ENCODE measurements at regions not wholly inside any gene's neighbourhood (a gene's known extent, or its start where the extent isn't known, plus 50 kb on each side); places are given as distances from the start of the nearest gene placed in this dataset.

- Mint-ChIP-seq H3K27me3 (no peaks in the 10 kb centered on the region), H3K27ac (no peak overlapping the region), H3K36me3 (no peaks in the 10 kb centered on the region), H3K4me1 (no peaks in the 10 kb centered on the region), H3K9me3 (no peaks in the 10 kb centered on the region), H3K4me3 (no peak overlapping the region)
- ATAC-seq: no peak
Measured at GRCh38 chr13:105168295-105168694, 1367.2 kb downstream of the EFNB2 start.

DNA sequence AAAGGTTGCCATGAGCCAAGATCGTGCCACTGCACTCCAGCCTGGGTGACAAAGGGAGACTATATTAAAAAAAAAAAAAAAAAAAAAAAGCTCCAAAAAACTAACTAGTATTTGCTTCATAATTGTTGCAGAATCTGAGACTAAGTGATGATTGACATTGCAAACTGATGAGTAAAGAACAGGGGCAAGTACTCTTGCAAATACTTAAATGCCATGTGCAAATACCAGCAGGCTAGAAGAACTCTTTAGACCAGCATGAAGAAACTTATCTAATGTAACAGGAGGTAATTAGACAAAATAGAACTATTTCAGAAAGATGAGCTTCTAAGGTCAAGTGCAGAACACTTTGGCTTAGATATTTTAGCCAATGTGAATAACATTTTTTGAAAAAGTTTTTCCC lies 1368.1 kb downstream of the EFNB2 start:
- Mint-ChIP-seq H3K27me3 (no peaks in the 10 kb centered on the region), H3K4me1 (no peaks in the 10 kb centered on the region), H3K36me3 (no peaks in the 10 kb centered on the region), H3K4me3 (no peak overlapping the region), H3K9me3 (no peaks in the 10 kb centered on the region), H3K27ac (no peak overlapping the region)
- ATAC-seq: no peak

DNA sequence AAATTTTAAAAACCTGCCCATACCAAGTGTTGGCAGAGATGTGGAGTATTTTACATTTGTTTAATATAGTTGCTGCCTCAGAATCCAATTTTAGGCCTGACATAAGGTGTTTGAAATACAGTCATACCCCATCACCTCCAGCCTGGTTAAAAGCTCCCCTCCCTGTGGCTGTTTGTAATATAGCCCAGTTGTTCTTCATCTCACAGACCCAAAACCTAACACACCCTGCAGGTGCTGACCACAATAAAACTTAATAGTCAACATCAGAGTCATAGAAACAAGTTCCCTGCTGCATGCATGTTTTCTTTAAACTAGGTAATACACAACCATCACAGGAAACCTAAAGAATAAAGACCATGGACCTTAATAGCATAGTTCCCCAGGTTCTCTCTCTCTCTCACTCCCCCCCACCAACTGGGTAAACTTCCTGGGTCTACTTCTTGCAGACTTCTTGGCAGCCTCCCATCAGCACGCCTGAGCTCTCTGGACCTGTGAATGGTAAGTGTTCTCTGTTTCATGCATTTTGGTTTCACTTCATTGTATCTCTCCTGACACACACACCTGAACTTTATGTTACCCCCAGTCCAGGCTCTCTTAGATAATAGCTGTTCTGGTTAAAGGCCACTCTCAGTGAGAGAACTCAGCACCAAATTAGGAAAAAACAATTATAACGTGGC lies 1369.9 kb downstream of the EFNB2 start:
- H3K27ac Mint-ChIP-seq: no peak overlapping the region
- no peaks in the 10 kb centered on the region for H3K36me3 Mint-ChIP-seq
- no peak overlapping the region for H3K4me3 Mint-ChIP-seq
- H3K27me3 Mint-ChIP-seq: peaks cover 12% of the 10 kb centered on the region
- no peaks in the 10 kb centered on the region for H3K4me1 Mint-ChIP-seq
- no peak for ATAC-seq
- H3K9me3 Mint-ChIP-seq: no peaks in the 10 kb centered on the region

DNA sequence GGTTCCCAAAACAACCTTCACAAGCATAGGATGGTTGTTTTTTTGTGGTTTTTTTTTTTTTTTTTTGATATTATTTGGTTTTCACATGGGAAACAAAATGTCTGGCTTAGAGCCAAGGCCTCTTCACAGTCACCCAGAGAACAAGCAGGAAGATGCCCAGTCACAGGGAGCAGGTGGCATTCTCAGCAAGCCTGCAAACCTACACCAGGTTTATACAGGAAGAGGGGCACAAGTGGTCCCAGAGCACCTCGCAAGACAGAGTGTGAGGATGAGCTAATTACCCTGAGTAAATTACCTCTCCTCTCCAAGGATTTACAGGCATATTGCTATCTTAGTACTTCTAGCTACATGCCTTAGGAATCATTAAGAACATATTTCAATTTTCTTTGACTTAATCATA lies 1375.6 kb downstream of the EFNB2 start:
- H3K36me3 Mint-ChIP-seq: no peaks in the 10 kb centered on the region
- H3K27me3 Mint-ChIP-seq: peaks cover 12% of the 10 kb centered on the region
- H3K9me3 Mint-ChIP-seq: no peaks in the 10 kb centered on the region
- no peaks in the 10 kb centered on the region for H3K4me1 Mint-ChIP-seq
- no peak overlapping the region for H3K27ac Mint-ChIP-seq
- H3K4me3 Mint-ChIP-seq: no peak overlapping the region
- no peak for ATAC-seq

GRCh38 chr13:105153611-105154010 lies 1381.9 kb downstream of the EFNB2 start:
- H3K27me3 Mint-ChIP-seq: no peaks in the 10 kb centered on the region
- H3K4me3 Mint-ChIP-seq: no peak overlapping the region
- no peaks in the 10 kb centered on the region for H3K4me1 Mint-ChIP-seq
- no peak overlapping the region for H3K27ac Mint-ChIP-seq
- no peaks in the 10 kb centered on the region for H3K36me3 Mint-ChIP-seq
- no peak for ATAC-seq
- H3K9me3 Mint-ChIP-seq: no peaks in the 10 kb centered on the region

- Mint-ChIP-seq H3K9me3 (no peaks in the 10 kb centered on the region), H3K27ac (no peak overlapping the region), H3K27me3 (no peaks in the 10 kb centered on the region), H3K4me1 (no peaks in the 10 kb centered on the region), H3K36me3 (no peaks in the 10 kb centered on the region), H3K4me3 (no peak overlapping the region)
- no peak for ATAC-seq
Measured at GRCh38 chr13:105151639-105152038, 1383.8 kb downstream of the EFNB2 start.

- no peak overlapping the region for H3K4me3 Mint-ChIP-seq
- H3K27ac Mint-ChIP-seq: no peak overlapping the region
- H3K4me1 Mint-ChIP-seq: no peaks in the 10 kb centered on the region
- H3K27me3 Mint-ChIP-seq: no peaks in the 10 kb centered on the region
- no peaks in the 10 kb centered on the region for H3K36me3 Mint-ChIP-seq
- no peak for ATAC-seq
- no peaks in the 10 kb centered on the region for H3K9me3 Mint-ChIP-seq
Measured at GRCh38 chr13:105147461-105147860, 1388.0 kb downstream of the EFNB2 start.

DNA sequence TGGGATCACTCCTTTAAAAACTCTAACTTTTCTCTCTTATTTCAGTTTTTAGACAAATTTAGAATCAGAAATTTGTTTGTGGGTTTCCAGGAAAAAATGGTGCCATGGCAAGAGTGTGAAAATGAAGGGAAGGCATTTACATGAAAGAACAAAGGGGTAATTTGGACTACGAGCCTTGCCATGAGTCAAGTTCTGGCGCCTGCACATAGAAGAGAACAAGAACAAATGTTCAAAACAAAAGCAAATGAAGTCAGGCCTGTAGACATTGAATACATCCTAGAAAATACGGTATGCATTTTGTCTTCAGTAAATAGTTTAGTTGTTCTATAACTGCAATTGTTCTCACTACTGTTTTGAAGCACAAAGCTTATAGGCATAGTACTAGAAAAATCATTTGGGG lies 1390.5 kb downstream of the EFNB2 start:
- Mint-ChIP-seq H3K4me3 (no peak overlapping the region), H3K27me3 (no peaks in the 10 kb centered on the region), H3K36me3 (no peaks in the 10 kb centered on the region), H3K27ac (no peak overlapping the region), H3K4me1 (peaks cover 8% of the 10 kb centered on the region), H3K9me3 (no peaks in the 10 kb centered on the region)
- no peak for ATAC-seq

DNA sequence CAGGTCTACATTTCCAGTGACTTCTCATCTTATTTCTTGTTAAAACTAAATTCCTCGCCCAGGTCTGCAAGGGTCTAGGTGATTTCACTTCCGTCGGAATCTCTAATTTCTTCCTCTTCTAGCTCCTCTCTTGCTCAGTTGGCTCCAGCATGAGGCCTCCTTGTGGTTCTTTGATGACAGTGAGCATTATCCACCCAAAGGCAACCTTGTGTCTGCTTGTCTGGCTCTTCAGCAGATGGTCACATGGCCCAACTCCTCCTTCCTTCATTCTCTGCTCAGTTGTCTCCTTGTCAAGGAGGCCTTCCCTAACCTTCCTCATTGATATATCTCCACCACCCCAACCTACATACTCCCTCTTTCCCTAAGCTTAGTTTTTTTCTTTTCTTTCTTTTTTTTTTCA lies 1391.4 kb downstream of the EFNB2 start:
- ATAC-seq: no peak
- H3K27me3 Mint-ChIP-seq: no peaks in the 10 kb centered on the region

GRCh38 chr13:105142556-105142955 lies 1392.9 kb downstream of the EFNB2 start:
- Mint-ChIP-seq H3K27me3 (no peaks in the 10 kb centered on the region), H3K4me3 (no peak overlapping the region), H3K36me3 (no peaks in the 10 kb centered on the region), H3K27ac (no peak overlapping the region), H3K9me3 (no peaks in the 10 kb centered on the region), H3K4me1 (peaks cover 16% of the 10 kb centered on the region)
- no peak for ATAC-seq

More for the DNA sequence above, 1391.4 kb downstream of the EFNB2 start:
- Mint-ChIP-seq H3K4me3 (no peak overlapping the region), H3K36me3 (no peaks in the 10 kb centered on the region), H3K27ac (no peak overlapping the region), H3K4me1 (peaks cover 16% of the 10 kb centered on the region), H3K9me3 (no peaks in the 10 kb centered on the region)

DNA sequence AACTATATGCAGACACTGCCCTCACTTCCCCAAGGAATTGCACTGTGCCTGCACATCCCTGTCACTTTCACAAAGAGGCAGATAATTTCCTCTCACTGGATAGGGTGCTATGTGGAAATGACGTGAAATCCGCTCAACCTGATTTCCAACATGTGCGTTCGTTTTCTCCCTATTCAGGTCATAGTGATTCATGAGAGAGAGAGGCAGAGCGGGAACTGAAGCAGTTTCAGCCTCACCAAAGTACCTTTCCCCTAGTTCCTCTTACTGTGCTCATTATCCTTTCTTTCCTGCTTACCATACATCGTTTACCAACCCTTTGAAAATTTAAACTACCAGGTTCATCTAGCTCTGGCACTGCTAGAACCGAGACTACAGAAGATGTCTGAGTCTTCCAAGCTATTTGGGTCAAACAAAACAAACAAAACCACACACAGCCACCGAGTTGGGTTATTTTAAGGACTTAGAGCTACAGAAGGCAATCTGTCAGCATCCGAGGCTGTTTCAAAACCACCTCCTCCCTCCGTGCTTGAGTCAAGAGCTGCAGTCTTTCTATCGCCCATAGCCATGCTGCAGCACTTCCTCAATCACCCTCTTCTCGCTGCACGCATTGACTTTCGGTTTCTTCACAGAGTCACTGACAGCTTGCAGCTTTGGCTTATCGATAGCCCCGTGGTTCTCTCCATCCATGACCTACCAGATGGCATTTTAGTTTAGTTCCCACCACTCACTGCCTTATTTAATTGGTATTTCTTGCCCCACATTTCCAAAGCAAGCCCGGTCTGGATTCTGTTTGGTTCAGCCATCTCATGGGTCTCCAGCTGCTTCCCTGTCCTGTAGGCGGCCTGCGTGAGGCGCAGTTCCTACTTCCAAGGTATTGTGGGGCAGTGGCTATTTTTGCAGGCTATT lies 1395.8 kb downstream of the EFNB2 start:
- peak; percentile 97 for ATAC-seq
- H3K4me3 Mint-ChIP-seq: peak overlapping the region; percentile 81
- H3K4me1 Mint-ChIP-seq: peaks cover 16% of the 10 kb centered on the region
- H3K9me3 Mint-ChIP-seq: no peaks in the 10 kb centered on the region
- H3K27me3 Mint-ChIP-seq: no peaks in the 10 kb centered on the region
- H3K36me3 Mint-ChIP-seq: no peaks in the 10 kb centered on the region
- peak overlapping the region; percentile 92 for H3K27ac Mint-ChIP-seq

- peaks cover 16% of the 10 kb centered on the region for H3K4me1 Mint-ChIP-seq
- H3K27ac Mint-ChIP-seq: peak overlapping the region; percentile 92
- no peak for ATAC-seq
- H3K27me3 Mint-ChIP-seq: no peaks in the 10 kb centered on the region
- no peaks in the 10 kb centered on the region for H3K9me3 Mint-ChIP-seq
- peak overlapping the region; percentile 81 for H3K4me3 Mint-ChIP-seq
- no peaks in the 10 kb centered on the region for H3K36me3 Mint-ChIP-seq
Measured at GRCh38 chr13:105139048-105139379, 1396.4 kb downstream of the EFNB2 start.

- no peak for ATAC-seq
- H3K4me3 Mint-ChIP-seq: no peak overlapping the region
- no peaks in the 10 kb centered on the region for H3K27me3 Mint-ChIP-seq
Measured at GRCh38 chr13:105135852-105136615, 1399.4 kb downstream of the EFNB2 start.

GRCh38 chr13:105127732-105128131 lies 1407.7 kb downstream of the EFNB2 start:
- no peaks in the 10 kb centered on the region for H3K4me1 Mint-ChIP-seq
- ATAC-seq: no peak
- no peak overlapping the region for H3K4me3 Mint-ChIP-seq
- no peaks in the 10 kb centered on the region for H3K9me3 Mint-ChIP-seq
- no peak overlapping the region for H3K27ac Mint-ChIP-seq
- H3K36me3 Mint-ChIP-seq: no peaks in the 10 kb centered on the region
- no peaks in the 10 kb centered on the region for H3K27me3 Mint-ChIP-seq

More at GRCh38 chr13:105135852-105136615, 1399.4 kb downstream of the EFNB2 start:
- Mint-ChIP-seq H3K9me3 (no peaks in the 10 kb centered on the region), H3K4me1 (peaks cover 16% of the 10 kb centered on the region), H3K36me3 (no peaks in the 10 kb centered on the region), H3K27ac (no peak overlapping the region)

DNA sequence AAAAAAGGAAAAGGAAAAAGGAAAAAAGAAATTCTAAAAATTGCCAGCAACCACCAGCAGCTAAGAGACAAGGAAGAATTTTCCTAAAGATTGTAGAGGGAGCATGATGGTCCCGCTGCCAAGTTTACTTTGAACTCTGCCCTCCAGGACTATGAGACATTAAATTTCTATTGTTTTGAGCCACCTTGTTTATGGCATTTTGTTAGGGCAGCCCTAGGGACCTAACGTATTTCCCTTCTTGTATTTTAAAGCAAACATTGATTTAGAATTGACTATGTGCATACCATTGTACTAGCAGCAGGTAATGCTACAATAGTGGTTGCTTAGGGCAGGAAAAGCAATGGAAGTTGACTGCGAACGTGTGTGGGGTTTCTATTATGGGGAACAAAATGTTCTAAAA lies 1414.2 kb downstream of the EFNB2 start:
- no peak for ATAC-seq
- Mint-ChIP-seq H3K27ac (no peak overlapping the region), H3K27me3 (no peaks in the 10 kb centered on the region), H3K4me1 (no peaks in the 10 kb centered on the region), H3K9me3 (no peaks in the 10 kb centered on the region), H3K36me3 (no peaks in the 10 kb centered on the region), H3K4me3 (no peak overlapping the region)
